ENCODE measurements at regions not wholly inside any gene's neighbourhood (a gene's known extent, or its start where the extent isn't known, plus 50 kb on each side); places are given as distances from the start of the nearest gene placed in this dataset.
A peak's percentile ranks its signal among the peaks of the same experiment; 100 is the strongest.

DNA sequence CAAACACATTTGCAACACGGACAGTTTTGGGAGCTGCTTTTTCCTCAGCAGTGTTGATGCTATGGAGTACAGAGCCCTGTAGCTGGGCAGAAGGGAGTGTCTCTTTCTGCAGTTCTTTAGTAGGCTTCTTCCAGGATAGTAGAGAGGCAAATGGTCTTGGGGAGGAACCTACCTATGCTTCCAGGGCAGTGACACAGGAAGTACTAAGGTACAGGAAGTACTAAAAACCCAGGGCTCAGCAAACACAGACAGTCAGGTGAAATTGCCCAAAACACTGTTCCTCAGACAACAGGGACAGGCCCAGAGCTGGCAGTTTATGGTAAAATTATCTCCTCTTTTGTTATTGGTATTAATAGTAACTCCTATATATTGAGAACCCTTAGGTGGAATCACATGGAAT lies 217.6 kb downstream of the TTC8 start:
- H3K36me3 ChIP-seq (ENCODE audit: control insufficient read depth, insufficient read depth, low read length) = no peaks in the 10 kb centered on the region
- ChIA-PET POLR2A (ENCODE audit: unreplicated experiment) (no interaction called here), CTCF (interaction anchor here (0.6 kb wide), 2 partner anchors 300 to 375 kb away, joined by 3 read pairs; no protein-coding TSS in a partner anchor)
- no peak overlapping the region; the same call in 2 of the 3 replicates for H2BK15ac ChIP-seq (ENCODE audit: low read depth, low read length)
- ATAC-seq (ENCODE audit: low read depth) (no peak), DNase-seq (no peak)
- H3K27ac ChIP-seq (ENCODE audit: insufficient read depth, low read length) = no peak overlapping the region
- no peaks in the 10 kb centered on the region; the same call in 1 of the 2 replicates for H3K9me1 ChIP-seq (ENCODE audit: insufficient read depth, low read length)
- TF ChIP-seq MAFK (IDR thresholded peaks at IDR 0.05; ENCODE audit: low read depth, low read length) (no peak), RCOR1 (IDR thresholded peaks at IDR 0.05; ENCODE audit: insufficient replicate concordance, low read length) (no peak), CHD1 (IDR thresholded peaks at IDR 0.05; ENCODE audit: low read depth, low read length) (no peak), CEBPB (IDR thresholded peaks at IDR 0.05; ENCODE audit: low read depth, low read length) (no peak), MXI1 (IDR thresholded peaks at IDR 0.05; ENCODE audit: borderline replicate concordance, low read depth, low read length) (no peak), RFX5 (IDR thresholded peaks at IDR 0.05; ENCODE audit: low read depth, low read length) (no peak), RAD21 (IDR thresholded peaks at IDR 0.05; ENCODE audit: low read length) (no peak), POLR2A (IDR thresholded peaks at IDR 0.05; ENCODE audit: low read depth, low read length) (no peak), NFE2L2 (IDR thresholded peaks at IDR 0.05; ENCODE audit: low read depth, low read length) (no peak), MAZ (IDR thresholded peaks at IDR 0.05; ENCODE audit: borderline replicate concordance, low read depth, low read length) (no peak), BHLHE40 (IDR thresholded peaks at IDR 0.05; ENCODE audit: low read depth, low read length) (no peak), FOS (IDR thresholded peaks at IDR 0.05; ENCODE audit: low read depth, low read length) (no peak), SMC3 (IDR thresholded peaks at IDR 0.05; ENCODE audit: low read depth, low read length) (no peak)
- TF ChIP-seq, protein P1, sequence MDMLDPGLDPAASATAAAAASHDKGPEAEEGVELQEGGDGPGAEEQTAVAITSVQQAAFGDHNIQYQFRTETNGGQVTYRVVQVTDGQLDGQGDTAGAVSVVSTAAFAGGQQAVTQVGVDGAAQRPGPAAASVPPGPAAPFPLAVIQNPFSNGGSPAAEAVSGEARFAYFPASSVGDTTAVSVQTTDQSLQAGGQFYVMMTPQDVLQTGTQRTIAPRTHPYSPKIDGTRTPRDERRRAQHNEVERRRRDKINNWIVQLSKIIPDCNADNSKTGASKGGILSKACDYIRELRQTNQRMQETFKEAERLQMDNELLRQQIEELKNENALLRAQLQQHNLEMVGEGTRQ (IDR thresholded peaks at IDR 0.05; ENCODE audit: low read depth, low read length) = no peak
- TF ChIP-seq, protein P2, sequence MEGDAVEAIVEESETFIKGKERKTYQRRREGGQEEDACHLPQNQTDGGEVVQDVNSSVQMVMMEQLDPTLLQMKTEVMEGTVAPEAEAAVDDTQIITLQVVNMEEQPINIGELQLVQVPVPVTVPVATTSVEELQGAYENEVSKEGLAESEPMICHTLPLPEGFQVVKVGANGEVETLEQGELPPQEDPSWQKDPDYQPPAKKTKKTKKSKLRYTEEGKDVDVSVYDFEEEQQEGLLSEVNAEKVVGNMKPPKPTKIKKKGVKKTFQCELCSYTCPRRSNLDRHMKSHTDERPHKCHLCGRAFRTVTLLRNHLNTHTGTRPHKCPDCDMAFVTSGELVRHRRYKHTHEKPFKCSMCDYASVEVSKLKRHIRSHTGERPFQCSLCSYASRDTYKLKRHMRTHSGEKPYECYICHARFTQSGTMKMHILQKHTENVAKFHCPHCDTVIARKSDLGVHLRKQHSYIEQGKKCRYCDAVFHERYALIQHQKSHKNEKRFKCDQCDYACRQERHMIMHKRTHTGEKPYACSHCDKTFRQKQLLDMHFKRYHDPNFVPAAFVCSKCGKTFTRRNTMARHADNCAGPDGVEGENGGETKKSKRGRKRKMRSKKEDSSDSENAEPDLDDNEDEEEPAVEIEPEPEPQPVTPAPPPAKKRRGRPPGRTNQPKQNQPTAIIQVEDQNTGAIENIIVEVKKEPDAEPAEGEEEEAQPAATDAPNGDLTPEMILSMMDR (conservative IDR thresholded peaks at IDR 0.05; ENCODE audit: low read depth, low read length) = no peak
- TF ChIP-seq, protein P3, sequence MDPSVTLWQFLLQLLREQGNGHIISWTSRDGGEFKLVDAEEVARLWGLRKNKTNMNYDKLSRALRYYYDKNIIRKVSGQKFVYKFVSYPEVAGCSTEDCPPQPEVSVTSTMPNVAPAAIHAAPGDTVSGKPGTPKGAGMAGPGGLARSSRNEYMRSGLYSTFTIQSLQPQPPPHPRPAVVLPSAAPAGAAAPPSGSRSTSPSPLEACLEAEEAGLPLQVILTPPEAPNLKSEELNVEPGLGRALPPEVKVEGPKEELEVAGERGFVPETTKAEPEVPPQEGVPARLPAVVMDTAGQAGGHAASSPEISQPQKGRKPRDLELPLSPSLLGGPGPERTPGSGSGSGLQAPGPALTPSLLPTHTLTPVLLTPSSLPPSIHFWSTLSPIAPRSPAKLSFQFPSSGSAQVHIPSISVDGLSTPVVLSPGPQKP (IDR thresholded peaks at IDR 0.05; ENCODE audit: borderline replicate concordance, low read depth, low read length) = no peak
- H2BK20ac ChIP-seq (ENCODE audit: low read depth, low read length) = 0 out of 2 replicates have a peak overlapping the region, but pooled peaks have one; percentile 8
- H4K5ac ChIP-seq (ENCODE audit: low read depth, low read length) = no peak overlapping the region
- dilution Hi-C loops (cut with HindIII; ENCODE audit: low sequenced_read_pairs, unreplicated experiment) = no loop called here
- 0 out of 4 replicates have a peak, but pooled peaks cover 0 to 3% of the 10 kb centered on the region in 2 experiments for H3K79me1 ChIP-seq (ENCODE audit: low read depth in 1 of 2, low read length in 2 of 2)
- H2AK5ac ChIP-seq (ENCODE audit: low read depth, low read length) = peak overlapping the region; percentile 43
- no CpG with 5 or more reads among the region's 1 CpG for WGBS, 2 experiments (ENCODE audit: extremely low coverage in 2 of 2, insufficient read length in 1 of 2)
- H3K18ac ChIP-seq (ENCODE audit: low read depth, low read length) = peak overlapping the region; percentile 25; the same call in 1 of the 2 replicates
- H3K9ac ChIP-seq (ENCODE audit: low read depth, low read length) = no peak overlapping the region
- in situ Hi-C loops (cut with MboI; ENCODE audit: low sequenced_read_pairs) = loop anchor here (5.0 to 25.0 kb wide), 4 partner anchors 370 to 873 kb away; no protein-coding TSS in a partner anchor
- H3K4me3 ChIP-seq (ENCODE audit: insufficient read depth, low read depth, low read length) = no peak overlapping the region
- no peak overlapping the region for H3K23ac ChIP-seq (ENCODE audit: low read depth, low read length)
- no peak overlapping the region for H2BK5ac ChIP-seq (ENCODE audit: low read depth, low read length, poor library complexity, severe bottlenecking)
- H4K91ac ChIP-seq (ENCODE audit: insufficient read depth, low read depth, low read length) = peak overlapping the region; percentile 46; the same call in 1 of the 2 replicates
- H2BK120ac ChIP-seq (ENCODE audit: low read depth, low read length) = no peak overlapping the region
- peak overlapping the region; percentile 45 for H2AK9ac ChIP-seq (replicated peaks; ENCODE audit: low read depth, low read length, poor library complexity)
- no peaks in the 10 kb centered on the region for H3K27me3 ChIP-seq (ENCODE audit: control insufficient read depth, insufficient read depth, low read length)
- no peak overlapping the region for H3K14ac ChIP-seq (replicated peaks; ENCODE audit: low read depth, low read length)
- H3K4me1 ChIP-seq (ENCODE audit: control insufficient read depth, insufficient read depth, low read length) = peaks cover 3% of the 10 kb centered on the region; the same call in 1 of the 2 replicates
- no TSS peak for BruUV-seq (replicated peaks)
- 0 out of 2 replicates have a peak overlapping the region, but pooled peaks have one; percentile 3 for H3K4ac ChIP-seq (ENCODE audit: low read depth, low read length)
- peaks cover 2% of the 10 kb centered on the region; the same call in 1 of the 2 replicates for H3K9me3 ChIP-seq (ENCODE audit: control insufficient read depth, insufficient read depth, low read length)
- H3K56ac ChIP-seq (ENCODE audit: extremely low read depth, insufficient read depth, low read length) = no peak overlapping the region
- no peaks in the 10 kb centered on the region for H4K20me1 ChIP-seq (ENCODE audit: insufficient read depth, low read length)
- H2AFZ ChIP-seq (replicated peaks; ENCODE audit: low read length, poor library complexity) = no peak overlapping the region
- no peak overlapping the region for H3K4me2 ChIP-seq (ENCODE audit: low read depth, low read length)
- intact Hi-C loops (cut with micrococcal nuclease) = loop anchor here (5.0 to 10.0 kb wide), 4 partner anchors 135 to 453 kb away; no protein-coding TSS in a partner anchor
- H4K8ac ChIP-seq (ENCODE audit: low read depth in 2 of 2, low read length in 2 of 2) = peak overlapping the region; percentile 5 to 24; a peak in 2 of 4 replicates

All from IMR-90 (cell line).